ENCODE measurements at regions not wholly inside any gene's neighbourhood (a gene's known extent, or its start where the extent isn't known, plus 50 kb on each side); places are given as distances from the start of the nearest gene placed in this dataset.

DNA sequence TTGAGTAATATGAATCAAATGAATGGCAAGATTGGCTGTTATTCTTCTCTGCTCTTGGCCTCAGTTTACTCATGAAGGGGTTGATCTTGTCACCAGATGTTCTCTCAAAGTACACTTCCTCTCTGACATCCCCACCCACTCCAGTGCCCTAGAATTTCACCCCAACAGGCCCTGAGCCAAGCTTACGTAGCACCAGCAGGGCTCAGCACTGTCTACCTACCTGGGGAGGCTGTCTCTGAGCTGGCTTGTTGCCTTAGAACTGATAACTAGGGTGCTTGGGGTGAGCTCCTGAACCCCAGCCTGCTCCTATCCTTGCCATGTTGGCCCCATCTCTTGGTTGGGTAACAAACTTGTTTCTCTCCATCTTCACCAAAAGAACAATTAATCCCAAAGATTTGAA is 159.1 kb upstream of the USP24 start (continued):
- TF ChIP-seq, protein P1, sequence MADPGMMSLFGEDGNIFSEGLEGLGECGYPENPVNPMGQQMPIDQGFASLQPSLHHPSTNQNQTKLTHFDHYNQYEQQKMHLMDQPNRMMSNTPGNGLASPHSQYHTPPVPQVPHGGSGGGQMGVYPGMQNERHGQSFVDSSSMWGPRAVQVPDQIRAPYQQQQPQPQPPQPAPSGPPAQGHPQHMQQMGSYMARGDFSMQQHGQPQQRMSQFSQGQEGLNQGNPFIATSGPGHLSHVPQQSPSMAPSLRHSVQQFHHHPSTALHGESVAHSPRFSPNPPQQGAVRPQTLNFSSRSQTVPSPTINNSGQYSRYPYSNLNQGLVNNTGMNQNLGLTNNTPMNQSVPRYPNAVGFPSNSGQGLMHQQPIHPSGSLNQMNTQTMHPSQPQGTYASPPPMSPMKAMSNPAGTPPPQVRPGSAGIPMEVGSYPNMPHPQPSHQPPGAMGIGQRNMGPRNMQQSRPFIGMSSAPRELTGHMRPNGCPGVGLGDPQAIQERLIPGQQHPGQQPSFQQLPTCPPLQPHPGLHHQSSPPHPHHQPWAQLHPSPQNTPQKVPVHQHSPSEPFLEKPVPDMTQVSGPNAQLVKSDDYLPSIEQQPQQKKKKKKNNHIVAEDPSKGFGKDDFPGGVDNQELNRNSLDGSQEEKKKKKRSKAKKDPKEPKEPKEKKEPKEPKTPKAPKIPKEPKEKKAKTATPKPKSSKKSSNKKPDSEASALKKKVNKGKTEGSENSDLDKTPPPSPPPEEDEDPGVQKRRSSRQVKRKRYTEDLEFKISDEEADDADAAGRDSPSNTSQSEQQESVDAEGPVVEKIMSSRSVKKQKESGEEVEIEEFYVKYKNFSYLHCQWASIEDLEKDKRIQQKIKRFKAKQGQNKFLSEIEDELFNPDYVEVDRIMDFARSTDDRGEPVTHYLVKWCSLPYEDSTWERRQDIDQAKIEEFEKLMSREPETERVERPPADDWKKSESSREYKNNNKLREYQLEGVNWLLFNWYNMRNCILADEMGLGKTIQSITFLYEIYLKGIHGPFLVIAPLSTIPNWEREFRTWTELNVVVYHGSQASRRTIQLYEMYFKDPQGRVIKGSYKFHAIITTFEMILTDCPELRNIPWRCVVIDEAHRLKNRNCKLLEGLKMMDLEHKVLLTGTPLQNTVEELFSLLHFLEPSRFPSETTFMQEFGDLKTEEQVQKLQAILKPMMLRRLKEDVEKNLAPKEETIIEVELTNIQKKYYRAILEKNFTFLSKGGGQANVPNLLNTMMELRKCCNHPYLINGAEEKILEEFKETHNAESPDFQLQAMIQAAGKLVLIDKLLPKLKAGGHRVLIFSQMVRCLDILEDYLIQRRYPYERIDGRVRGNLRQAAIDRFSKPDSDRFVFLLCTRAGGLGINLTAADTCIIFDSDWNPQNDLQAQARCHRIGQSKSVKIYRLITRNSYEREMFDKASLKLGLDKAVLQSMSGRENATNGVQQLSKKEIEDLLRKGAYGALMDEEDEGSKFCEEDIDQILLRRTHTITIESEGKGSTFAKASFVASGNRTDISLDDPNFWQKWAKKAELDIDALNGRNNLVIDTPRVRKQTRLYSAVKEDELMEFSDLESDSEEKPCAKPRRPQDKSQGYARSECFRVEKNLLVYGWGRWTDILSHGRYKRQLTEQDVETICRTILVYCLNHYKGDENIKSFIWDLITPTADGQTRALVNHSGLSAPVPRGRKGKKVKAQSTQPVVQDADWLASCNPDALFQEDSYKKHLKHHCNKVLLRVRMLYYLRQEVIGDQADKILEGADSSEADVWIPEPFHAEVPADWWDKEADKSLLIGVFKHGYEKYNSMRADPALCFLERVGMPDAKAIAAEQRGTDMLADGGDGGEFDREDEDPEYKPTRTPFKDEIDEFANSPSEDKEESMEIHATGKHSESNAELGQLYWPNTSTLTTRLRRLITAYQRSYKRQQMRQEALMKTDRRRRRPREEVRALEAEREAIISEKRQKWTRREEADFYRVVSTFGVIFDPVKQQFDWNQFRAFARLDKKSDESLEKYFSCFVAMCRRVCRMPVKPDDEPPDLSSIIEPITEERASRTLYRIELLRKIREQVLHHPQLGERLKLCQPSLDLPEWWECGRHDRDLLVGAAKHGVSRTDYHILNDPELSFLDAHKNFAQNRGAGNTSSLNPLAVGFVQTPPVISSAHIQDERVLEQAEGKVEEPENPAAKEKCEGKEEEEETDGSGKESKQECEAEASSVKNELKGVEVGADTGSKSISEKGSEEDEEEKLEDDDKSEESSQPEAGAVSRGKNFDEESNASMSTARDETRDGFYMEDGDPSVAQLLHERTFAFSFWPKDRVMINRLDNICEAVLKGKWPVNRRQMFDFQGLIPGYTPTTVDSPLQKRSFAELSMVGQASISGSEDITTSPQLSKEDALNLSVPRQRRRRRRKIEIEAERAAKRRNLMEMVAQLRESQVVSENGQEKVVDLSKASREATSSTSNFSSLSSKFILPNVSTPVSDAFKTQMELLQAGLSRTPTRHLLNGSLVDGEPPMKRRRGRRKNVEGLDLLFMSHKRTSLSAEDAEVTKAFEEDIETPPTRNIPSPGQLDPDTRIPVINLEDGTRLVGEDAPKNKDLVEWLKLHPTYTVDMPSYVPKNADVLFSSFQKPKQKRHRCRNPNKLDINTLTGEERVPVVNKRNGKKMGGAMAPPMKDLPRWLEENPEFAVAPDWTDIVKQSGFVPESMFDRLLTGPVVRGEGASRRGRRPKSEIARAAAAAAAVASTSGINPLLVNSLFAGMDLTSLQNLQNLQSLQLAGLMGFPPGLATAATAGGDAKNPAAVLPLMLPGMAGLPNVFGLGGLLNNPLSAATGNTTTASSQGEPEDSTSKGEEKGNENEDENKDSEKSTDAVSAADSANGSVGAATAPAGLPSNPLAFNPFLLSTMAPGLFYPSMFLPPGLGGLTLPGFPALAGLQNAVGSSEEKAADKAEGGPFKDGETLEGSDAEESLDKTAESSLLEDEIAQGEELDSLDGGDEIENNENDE (IDR thresholded peaks at IDR 0.05; ENCODE audit: insufficient replicate concordance, low read length): no peak
